HepG2 (cell line): ENCODE measurements at regions not wholly inside any gene's neighbourhood (a gene's known extent, or its start where the extent isn't known, plus 50 kb on each side); places are given as distances from the start of the nearest gene placed in this dataset.

Source experiments
- ARNT ChIP-seq: fragments of 450-650 bp; IDR thresholded peaks from 2 replicates; pipeline ENCODE4 v1.6.1; 2017
- CTCF ChIP-seq: sonication (generic); formaldehyde crosslinking; IDR thresholded peaks from 2 replicates; pipeline ENCODE4 v1.5.0; 2020; ENCODE audit warnings: mild to moderate bottlenecking, missing genetic modification reagents, moderate library complexity
- NR2C2 ChIP-seq: sonication (generic); formaldehyde crosslinking; IDR thresholded peaks from 2 replicates; pipeline ENCODE4 v1.4.0; 2020; ENCODE audit warnings: missing genetic modification reagents, mild to moderate bottlenecking, moderate library complexity, borderline replicate concordance
- NR2F2 ChIP-seq: IDR thresholded peaks from 2 replicates; pipeline ENCODE4 v1.6.1; 2012; ENCODE audit warnings: low read depth, inconsistent platforms, borderline replicate concordance
- RAD21 ChIP-seq: fragments of 450-650 bp; formaldehyde crosslinking; IDR thresholded peaks from 2 replicates; pipeline ENCODE4 v1.5.0; 2020; ENCODE audit warnings: mild to moderate bottlenecking
- TCF12 ChIP-seq, 2 experiments: fragments of 450-650 bp in 1 of 2; sonication (generic) in 1 of 2; formaldehyde crosslinking in 1 of 2; IDR thresholded peaks; 2 replicates each; pipeline versions ENCODE4 v1.6.1 to v1.8.0; 2017 to 2022; ENCODE audit warnings: antibody characterized with exemption in 1 of 2, mild to moderate bottlenecking in 1 of 2, missing genetic modification reagents in 1 of 2, moderate library complexity in 1 of 2
- ZNF121 ChIP-seq: sonication (generic); formaldehyde crosslinking; IDR thresholded peaks from 2 replicates; pipeline ENCODE4 v1.5.0; 2020; ENCODE audit warnings: mild to moderate bottlenecking, missing genetic modification reagents
- ZNF484 ChIP-seq: sonication (generic); formaldehyde crosslinking; IDR thresholded peaks from 2 replicates; pipeline ENCODE4 v1.5.1; 2020; ENCODE audit warnings: mild to moderate bottlenecking, low read depth, missing genetic modification reagents, borderline replicate concordance
- ZNF546 ChIP-seq: sonication (generic); formaldehyde crosslinking; conservative IDR thresholded peaks from 2 replicates; pipeline ENCODE4 v1.8.1; 2023; ENCODE audit warnings: mild to moderate bottlenecking, missing genetic modification reagents
- ZNF691 ChIP-seq: sonication (generic); formaldehyde crosslinking; IDR thresholded peaks from 2 replicates; pipeline ENCODE4 v1.4.0; 2020; ENCODE audit warnings: missing genetic modification reagents, low read depth, mild to moderate bottlenecking, borderline replicate concordance
- TF ChIP-seq, protein P1 (sequence below): IDR thresholded peaks from 2 replicates; pipeline ENCODE4 v1.6.1; 2016; ENCODE audit warnings: low read depth, missing genetic modification reagents, missing compliant biosample characterization
- TF ChIP-seq, protein P2 (sequence below): sonication (generic); formaldehyde crosslinking; IDR thresholded peaks from 2 replicates; pipeline ENCODE4 v1.8.0; 2022; ENCODE audit warnings: mild to moderate bottlenecking, missing genetic modification reagents; ENCODE audit not compliant: insufficient replicate concordance

DNA sequence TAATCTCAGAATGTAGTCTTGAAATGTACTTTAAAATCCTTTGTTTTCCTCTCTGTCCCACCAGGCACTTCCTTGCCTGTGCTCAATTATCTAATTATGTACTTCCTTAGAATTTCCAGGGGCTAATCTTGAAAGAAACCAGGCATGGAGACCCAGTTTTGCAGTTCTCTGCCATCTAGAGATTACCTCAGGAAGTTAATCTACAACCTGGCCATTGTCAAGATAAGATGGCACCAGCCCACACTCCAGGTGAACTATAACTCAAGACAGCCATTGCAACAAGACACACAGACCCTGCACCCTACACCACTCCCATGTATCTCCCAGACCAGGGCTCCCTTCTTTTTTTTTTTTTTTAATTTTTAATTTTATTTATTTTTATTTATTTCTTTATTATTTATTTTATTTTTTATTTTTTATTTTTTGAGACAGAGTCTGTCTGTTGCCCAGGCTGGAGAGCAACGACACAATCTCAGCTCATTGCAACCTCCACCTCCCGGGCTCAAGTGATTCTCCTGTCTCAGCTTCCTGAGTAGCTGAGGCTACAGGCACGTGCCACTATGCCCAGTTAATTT is 85.9 kb upstream of the TRIM24 start:
- TF ChIP-seq, protein P1, sequence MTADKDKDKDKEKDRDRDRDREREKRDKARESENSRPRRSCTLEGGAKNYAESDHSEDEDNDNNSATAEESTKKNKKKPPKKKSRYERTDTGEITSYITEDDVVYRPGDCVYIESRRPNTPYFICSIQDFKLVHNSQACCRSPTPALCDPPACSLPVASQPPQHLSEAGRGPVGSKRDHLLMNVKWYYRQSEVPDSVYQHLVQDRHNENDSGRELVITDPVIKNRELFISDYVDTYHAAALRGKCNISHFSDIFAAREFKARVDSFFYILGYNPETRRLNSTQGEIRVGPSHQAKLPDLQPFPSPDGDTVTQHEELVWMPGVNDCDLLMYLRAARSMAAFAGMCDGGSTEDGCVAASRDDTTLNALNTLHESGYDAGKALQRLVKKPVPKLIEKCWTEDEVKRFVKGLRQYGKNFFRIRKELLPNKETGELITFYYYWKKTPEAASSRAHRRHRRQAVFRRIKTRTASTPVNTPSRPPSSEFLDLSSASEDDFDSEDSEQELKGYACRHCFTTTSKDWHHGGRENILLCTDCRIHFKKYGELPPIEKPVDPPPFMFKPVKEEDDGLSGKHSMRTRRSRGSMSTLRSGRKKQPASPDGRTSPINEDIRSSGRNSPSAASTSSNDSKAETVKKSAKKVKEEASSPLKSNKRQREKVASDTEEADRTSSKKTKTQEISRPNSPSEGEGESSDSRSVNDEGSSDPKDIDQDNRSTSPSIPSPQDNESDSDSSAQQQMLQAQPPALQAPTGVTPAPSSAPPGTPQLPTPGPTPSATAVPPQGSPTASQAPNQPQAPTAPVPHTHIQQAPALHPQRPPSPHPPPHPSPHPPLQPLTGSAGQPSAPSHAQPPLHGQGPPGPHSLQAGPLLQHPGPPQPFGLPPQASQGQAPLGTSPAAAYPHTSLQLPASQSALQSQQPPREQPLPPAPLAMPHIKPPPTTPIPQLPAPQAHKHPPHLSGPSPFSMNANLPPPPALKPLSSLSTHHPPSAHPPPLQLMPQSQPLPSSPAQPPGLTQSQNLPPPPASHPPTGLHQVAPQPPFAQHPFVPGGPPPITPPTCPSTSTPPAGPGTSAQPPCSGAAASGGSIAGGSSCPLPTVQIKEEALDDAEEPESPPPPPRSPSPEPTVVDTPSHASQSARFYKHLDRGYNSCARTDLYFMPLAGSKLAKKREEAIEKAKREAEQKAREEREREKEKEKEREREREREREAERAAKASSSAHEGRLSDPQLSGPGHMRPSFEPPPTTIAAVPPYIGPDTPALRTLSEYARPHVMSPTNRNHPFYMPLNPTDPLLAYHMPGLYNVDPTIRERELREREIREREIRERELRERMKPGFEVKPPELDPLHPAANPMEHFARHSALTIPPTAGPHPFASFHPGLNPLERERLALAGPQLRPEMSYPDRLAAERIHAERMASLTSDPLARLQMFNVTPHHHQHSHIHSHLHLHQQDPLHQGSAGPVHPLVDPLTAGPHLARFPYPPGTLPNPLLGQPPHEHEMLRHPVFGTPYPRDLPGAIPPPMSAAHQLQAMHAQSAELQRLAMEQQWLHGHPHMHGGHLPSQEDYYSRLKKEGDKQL (CRISPR knock-in tag) = no peak
- no peak for TF ChIP-seq ZNF121 (CRISPR knock-in tag)
- no peak for TF ChIP-seq NR2C2 (CRISPR knock-in tag)
- TF ChIP-seq ARNT = no peak
- TF ChIP-seq, protein P2, sequence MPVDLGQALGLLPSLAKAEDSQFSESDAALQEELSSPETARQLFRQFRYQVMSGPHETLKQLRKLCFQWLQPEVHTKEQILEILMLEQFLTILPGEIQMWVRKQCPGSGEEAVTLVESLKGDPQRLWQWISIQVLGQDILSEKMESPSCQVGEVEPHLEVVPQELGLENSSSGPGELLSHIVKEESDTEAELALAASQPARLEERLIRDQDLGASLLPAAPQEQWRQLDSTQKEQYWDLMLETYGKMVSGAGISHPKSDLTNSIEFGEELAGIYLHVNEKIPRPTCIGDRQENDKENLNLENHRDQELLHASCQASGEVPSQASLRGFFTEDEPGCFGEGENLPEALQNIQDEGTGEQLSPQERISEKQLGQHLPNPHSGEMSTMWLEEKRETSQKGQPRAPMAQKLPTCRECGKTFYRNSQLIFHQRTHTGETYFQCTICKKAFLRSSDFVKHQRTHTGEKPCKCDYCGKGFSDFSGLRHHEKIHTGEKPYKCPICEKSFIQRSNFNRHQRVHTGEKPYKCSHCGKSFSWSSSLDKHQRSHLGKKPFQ (CRISPR knock-in tag) = no peak
- TF ChIP-seq TCF12 (IDR thresholded peaks at IDR 0.05) = no peak
- no peak for TF ChIP-seq TCF12 (CRISPR knock-in tag; IDR thresholded peaks at IDR 0.05)
- no peak for TF ChIP-seq ZNF546 (CRISPR knock-in tag)
- TF ChIP-seq NR2F2 = no peak
- TF ChIP-seq RAD21 (CRISPR knock-in tag) = no peak
- TF ChIP-seq CTCF (CRISPR knock-in tag) = no peak
- no peak for TF ChIP-seq ZNF484 (CRISPR knock-in tag)
- no peak for TF ChIP-seq ZNF691 (CRISPR knock-in tag)
